ENCODE measurements at regions not wholly inside any gene's neighbourhood (a gene's known extent, or its start where the extent isn't known, plus 50 kb on each side); places are given as distances from the start of the nearest gene placed in this dataset.

GRCh38 chr11:112581747-112582146, 321.1 kb upstream of the PLET1 start:
- WGBS, 2 donors = 68 to 69% methylated on average over 4 of the region's 4 CpGs
- intact Hi-C loops (cut with DNase I; ENCODE audit: low total_unique reads) = loop anchor here (10.0 kb wide), 1 partner anchor 523 kb away; no protein-coding TSS in a partner anchor
- DNase-seq (ENCODE audit: low spot score in 2 of 2) = no peak
- H3K4me3 ChIP-seq (ENCODE audit: low read depth, poor library complexity, severe bottlenecking) = no peak overlapping the region
- TF ChIP-seq CTCF (IDR thresholded peaks at IDR 0.05) (no peak), POLR2A (IDR thresholded peaks at IDR 0.05) (no peak)

DNA sequence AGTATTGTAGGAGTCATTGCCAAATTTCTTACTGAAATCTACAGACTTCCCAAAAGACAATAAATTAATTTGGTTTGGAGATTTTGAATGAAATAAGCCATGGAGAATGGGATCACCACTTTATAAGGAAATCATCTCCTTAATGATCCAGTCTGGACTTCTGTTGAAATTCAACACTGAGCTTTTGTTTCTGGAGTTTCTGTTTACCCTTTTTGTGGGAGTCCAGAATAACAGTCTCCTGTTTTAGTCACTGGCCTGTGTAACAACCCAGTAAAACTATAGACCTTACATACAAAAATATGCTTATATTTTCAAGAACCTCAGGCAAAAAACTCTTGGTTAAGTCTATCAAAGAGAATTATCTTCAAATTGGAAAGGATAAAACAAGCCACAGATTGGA, 321.7 kb upstream of the PLET1 start:
- TF ChIP-seq POLR2A (IDR thresholded peaks at IDR 0.05) (no peak), CTCF (IDR thresholded peaks at IDR 0.05) (no peak)
- no peak for DNase-seq (ENCODE audit: low spot score in 2 of 2)
- intact Hi-C loops (cut with DNase I; ENCODE audit: low total_unique reads) = loop anchor here (10.0 kb wide), 1 partner anchor 522 kb away; no protein-coding TSS in a partner anchor
- H3K4me3 ChIP-seq (ENCODE audit: low read depth, poor library complexity, severe bottlenecking) = no peak overlapping the region

- DNase-seq (ENCODE audit: low spot score in 2 of 2) = no peak
- TF ChIP-seq CTCF (IDR thresholded peaks at IDR 0.05) (no peak), POLR2A (IDR thresholded peaks at IDR 0.05) (no peak)
- intact Hi-C loops (cut with DNase I; ENCODE audit: low total_unique reads) = loop anchor here (10.0 kb wide), 1 partner anchor 521 kb away; no protein-coding TSS in a partner anchor
- 72 to 73% methylated on average over 8 of the region's 8 CpGs for WGBS, 2 donors
- H3K4me3 ChIP-seq (ENCODE audit: low read depth, poor library complexity, severe bottlenecking) = no peak overlapping the region
Observed at GRCh38 chr11:112583261-112583893, 322.7 kb upstream of the PLET1 start.

DNA sequence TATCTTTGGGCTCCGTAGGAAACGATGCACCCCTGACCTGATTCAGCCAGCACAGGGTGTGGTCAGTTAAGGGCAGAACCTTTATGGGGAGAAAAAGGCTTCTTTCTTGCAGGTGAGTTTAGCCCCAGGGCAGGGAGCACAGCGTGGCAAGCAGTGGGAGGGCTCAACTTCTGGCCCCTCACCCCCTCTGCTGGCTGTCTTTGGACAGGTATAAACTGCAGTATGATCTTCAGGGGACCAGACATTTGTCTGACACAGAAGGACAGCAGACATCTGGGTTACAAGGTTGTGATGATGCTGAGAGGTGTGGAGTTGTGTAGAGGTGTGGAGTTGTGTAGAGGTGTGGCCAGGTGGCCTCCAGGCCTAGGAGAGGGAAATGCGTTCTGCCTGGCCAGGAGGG, 324.0 kb upstream of the PLET1 start:
- TF ChIP-seq CTCF (IDR thresholded peaks at IDR 0.05) (no peak), POLR2A (IDR thresholded peaks at IDR 0.05) (no peak)
- no peak overlapping the region for H3K4me3 ChIP-seq (ENCODE audit: low read depth, poor library complexity, severe bottlenecking)
- intact Hi-C loops (cut with DNase I; ENCODE audit: low total_unique reads) = loop anchor here (10.0 kb wide), 1 partner anchor 520 kb away; no protein-coding TSS in a partner anchor
- 64% methylated on average over 4 of the region's 4 CpGs for WGBS, 2 donors
- DNase-seq (ENCODE audit: low spot score in 2 of 2) = no peak

DNA sequence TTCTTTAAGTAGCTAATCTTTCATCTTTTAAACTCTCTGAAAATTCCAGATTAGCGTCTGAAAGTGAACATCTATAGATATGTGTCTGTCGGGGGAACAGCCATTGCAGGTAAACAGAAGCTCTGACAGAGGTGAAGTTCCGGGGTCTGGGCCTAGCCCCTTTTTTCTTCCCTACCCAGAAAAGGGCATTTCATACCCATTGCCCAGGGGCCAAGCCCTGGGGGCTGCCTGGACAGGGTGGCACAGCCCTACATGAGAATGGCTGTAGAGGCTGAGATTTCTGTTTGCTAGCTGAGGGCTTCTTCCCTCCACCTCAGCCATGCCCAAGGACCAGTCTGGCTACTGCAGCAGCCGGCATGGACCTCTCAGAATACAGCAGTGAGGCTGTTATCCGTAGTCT, 327.0 kb upstream of the PLET1 start:
- DNase-seq (ENCODE audit: low spot score in 2 of 2) = no peak
- 67 to 78% methylated on average over 5 of the region's 5 CpGs for WGBS, 2 donors
- H3K4me3 ChIP-seq (ENCODE audit: low read depth, poor library complexity, severe bottlenecking) = no peak overlapping the region
- intact Hi-C loops (cut with DNase I; ENCODE audit: low total_unique reads) = loop anchor here (10.0 kb wide), 1 partner anchor 517 kb away; no protein-coding TSS in a partner anchor
- TF ChIP-seq CTCF (IDR thresholded peaks at IDR 0.05) = no peak
- TF ChIP-seq POLR2A (IDR thresholded peaks at IDR 0.05) = no peak

- WGBS, 2 donors = 12 to 13% methylated on average over 5 of the region's 5 CpGs
- TF ChIP-seq CTCF (IDR thresholded peaks at IDR 0.05) = no peak
- no peak for TF ChIP-seq POLR2A (IDR thresholded peaks at IDR 0.05)
- intact Hi-C loops (cut with DNase I; ENCODE audit: low total_unique reads) = loop anchor here (10.0 kb wide), 1 partner anchor 517 kb away; no protein-coding TSS in a partner anchor
- no peak overlapping the region for H3K4me3 ChIP-seq (ENCODE audit: low read depth, poor library complexity, severe bottlenecking)
- DNase-seq (ENCODE audit: low spot score in 2 of 2) = peak in 1 of 2 donors; percentile 52
Observed at GRCh38 chr11:112588252-112588694, 327.6 kb upstream of the PLET1 start.
